ENCODE measurements at regions not wholly inside any gene's neighbourhood (a gene's known extent, or its start where the extent isn't known, plus 50 kb on each side); places are given as distances from the start of the nearest gene placed in this dataset.

DNA sequence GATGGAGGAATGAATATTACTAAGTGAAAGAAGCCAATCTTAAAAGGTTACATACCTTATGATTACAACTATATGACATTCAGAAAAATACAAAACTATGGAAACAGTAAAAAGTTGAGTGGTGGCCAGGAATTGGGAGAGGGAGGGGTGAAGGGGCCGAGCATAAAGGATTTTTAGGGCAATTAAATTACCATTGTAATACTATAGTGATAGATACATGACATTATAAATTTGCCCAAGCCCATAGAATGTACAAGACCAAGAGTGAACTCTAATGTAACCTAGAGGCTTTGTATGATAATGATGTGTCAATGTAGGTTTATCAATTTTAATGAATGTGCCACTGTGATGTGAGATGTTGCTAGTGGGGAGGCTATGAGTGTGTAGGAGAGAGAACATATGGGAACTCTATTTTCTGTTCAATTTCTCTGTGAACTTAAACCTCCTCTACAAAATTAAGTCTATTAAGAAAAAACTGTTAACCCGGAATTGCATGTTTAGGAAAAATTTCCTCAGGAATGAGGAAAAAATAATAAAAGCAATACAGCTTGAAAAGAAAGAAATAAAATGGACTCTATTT is 541.9 kb upstream of the UBE2E2 start:
- TF ChIP-seq RARB (CRISPR knock-in tag; IDR thresholded peaks at IDR 0.05) (no peak), ZFP30 (CRISPR knock-in tag; IDR thresholded peaks at IDR 0.05) (no peak)

Data from SK-N-SH treated with all-trans-retinoic acid at 6 μM for 48 hours (cell line).